ENCODE measurements at regions not wholly inside any gene's neighbourhood (a gene's known extent, or its start where the extent isn't known, plus 50 kb on each side); places are given as distances from the start of the nearest gene placed in this dataset.

DNA sequence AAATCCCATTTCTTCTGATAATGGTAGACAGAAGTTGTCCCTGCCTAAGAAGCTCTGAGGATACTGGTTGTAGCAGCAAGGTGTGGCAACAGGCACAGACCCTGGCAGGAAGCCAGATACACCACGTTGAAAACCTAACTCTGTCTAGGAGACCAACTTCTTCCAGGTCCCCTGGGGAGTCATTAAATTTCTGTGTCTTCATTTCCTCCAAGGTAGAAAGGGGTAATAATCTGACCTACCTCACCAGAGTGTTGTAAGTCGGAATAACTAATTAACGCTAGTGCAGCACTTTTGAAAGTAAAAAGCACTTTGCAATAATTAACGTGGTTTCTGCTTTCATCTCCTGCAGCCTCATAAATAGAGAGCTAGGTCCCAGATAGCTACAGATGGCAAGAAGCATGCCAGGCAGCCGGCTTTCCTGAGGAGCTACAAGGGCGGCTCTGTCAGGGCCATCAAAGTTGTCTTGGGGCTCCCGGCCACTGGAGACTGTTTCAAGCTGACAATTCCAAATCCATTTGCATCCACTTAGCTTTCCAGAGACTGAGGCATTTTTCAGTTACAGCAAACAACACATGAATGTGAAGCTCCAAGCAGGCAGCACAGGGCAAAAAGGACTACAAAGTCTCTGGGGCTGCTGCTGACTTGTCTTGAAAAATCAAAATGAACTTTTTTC lies 176.2 kb downstream of the FOXO1 start:
- TF ChIP-seq, protein P1, sequence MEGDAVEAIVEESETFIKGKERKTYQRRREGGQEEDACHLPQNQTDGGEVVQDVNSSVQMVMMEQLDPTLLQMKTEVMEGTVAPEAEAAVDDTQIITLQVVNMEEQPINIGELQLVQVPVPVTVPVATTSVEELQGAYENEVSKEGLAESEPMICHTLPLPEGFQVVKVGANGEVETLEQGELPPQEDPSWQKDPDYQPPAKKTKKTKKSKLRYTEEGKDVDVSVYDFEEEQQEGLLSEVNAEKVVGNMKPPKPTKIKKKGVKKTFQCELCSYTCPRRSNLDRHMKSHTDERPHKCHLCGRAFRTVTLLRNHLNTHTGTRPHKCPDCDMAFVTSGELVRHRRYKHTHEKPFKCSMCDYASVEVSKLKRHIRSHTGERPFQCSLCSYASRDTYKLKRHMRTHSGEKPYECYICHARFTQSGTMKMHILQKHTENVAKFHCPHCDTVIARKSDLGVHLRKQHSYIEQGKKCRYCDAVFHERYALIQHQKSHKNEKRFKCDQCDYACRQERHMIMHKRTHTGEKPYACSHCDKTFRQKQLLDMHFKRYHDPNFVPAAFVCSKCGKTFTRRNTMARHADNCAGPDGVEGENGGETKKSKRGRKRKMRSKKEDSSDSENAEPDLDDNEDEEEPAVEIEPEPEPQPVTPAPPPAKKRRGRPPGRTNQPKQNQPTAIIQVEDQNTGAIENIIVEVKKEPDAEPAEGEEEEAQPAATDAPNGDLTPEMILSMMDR (IDR thresholded peaks at IDR 0.05): no peak
- no peak for TF ChIP-seq POLR2A (IDR thresholded peaks at IDR 0.05)
